ENCODE measurements at regions not wholly inside any gene's neighbourhood (a gene's known extent, or its start where the extent isn't known, plus 50 kb on each side); places are given as distances from the start of the nearest gene placed in this dataset.

DNA sequence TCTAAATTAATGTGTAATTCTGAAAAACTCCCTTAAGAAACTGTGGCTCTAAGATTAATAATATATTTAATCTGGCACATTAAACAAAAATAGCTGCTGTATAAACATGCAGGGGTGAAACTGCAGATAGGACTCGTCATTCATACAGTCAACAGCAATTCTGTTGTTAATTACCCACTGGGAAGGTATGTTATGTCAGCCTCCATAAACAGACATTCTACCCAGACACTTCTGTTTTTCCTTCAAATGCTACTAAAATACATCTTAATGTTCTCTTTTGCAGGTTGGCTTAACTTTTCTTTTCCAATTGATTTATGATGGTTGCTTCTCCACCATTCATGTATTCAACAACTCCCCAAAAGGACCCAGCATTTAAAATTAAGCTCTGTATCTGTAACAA, 165.6 kb downstream of the SIPA1L2 start:
- TF ChIP-seq, protein P1, sequence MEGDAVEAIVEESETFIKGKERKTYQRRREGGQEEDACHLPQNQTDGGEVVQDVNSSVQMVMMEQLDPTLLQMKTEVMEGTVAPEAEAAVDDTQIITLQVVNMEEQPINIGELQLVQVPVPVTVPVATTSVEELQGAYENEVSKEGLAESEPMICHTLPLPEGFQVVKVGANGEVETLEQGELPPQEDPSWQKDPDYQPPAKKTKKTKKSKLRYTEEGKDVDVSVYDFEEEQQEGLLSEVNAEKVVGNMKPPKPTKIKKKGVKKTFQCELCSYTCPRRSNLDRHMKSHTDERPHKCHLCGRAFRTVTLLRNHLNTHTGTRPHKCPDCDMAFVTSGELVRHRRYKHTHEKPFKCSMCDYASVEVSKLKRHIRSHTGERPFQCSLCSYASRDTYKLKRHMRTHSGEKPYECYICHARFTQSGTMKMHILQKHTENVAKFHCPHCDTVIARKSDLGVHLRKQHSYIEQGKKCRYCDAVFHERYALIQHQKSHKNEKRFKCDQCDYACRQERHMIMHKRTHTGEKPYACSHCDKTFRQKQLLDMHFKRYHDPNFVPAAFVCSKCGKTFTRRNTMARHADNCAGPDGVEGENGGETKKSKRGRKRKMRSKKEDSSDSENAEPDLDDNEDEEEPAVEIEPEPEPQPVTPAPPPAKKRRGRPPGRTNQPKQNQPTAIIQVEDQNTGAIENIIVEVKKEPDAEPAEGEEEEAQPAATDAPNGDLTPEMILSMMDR (IDR thresholded peaks at IDR 0.05; ENCODE audit: control extremely low read depth, extremely low read depth, low read depth, missing control alignments), result no peak
- ChIA-PET CTCF (no interaction called here), POLR2A (no interaction called here)
- DNase-seq (ENCODE audit: extremely low spot score), result no peak

DNA sequence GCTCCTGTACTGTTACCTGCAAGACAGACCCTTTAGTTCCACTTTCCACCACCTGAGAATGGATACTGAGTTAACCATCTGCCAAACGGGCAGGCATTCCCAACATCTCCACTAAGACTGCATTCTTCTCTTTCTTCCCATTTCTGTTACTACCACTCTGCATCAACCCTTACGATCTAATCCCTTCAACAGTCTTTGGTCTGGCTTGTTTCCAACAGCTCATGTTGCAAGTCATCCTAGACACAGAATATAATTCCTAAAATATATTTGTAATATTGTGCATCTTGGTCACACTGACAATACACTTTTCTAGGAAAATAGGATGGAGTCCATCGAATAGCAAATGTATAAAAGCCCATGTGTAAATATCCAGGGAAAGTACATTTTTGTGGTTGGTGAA, 166.7 kb downstream of the SIPA1L2 start:
- ChIA-PET POLR2A (no interaction called here), CTCF (no interaction called here)
- no peak for DNase-seq (ENCODE audit: extremely low spot score)
- TF ChIP-seq, protein P1 (IDR thresholded peaks at IDR 0.05; ENCODE audit: control extremely low read depth, extremely low read depth, low read depth, missing control alignments), result no peak

DNA sequence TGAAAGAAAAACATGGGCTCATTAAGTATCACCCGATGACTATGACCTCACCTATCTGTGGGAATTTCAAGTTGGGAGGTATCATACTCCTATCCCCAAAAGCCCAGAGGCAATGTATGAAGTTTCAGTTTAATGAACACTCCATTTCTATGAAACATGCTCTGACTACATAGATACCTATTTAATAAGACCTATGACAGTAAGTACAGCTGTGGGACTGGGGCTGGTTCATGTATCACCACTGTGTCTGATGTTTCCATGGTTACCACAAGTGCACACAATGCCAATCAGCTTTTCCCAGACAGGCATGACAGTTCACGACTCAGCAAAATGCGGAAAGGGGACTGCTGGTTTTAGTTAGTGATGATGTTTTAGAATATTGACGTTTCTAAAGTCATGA, 167.7 kb downstream of the SIPA1L2 start:
- TF ChIP-seq, protein P1 (IDR thresholded peaks at IDR 0.05; ENCODE audit: control extremely low read depth, extremely low read depth, low read depth, missing control alignments), result no peak
- ChIA-PET POLR2A (no interaction called here), CTCF (no interaction called here)
- DNase-seq (ENCODE audit: extremely low spot score), result no peak

DNA sequence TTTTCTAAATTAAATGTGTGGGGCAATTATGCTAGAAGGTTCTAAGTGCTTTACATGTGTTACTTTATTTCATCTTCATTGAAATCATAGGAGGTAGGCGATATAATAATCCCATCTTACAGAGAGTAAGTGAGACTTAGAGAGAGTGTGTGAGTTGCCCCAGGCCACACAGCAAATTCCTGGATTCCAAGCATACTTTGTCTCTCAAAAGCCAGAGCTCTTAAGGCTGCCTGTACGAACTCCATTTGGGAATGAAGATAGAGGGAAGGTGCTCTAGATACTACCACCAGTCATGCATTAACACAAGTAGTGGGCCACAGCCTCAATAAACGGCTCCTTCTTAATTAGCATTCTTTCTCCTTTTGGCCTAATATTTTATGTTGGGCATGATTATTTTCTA, 170.1 kb downstream of the SIPA1L2 start:
- CTCF ChIA-PET, result no interaction called here
- TF ChIP-seq, protein P1 (IDR thresholded peaks at IDR 0.05; ENCODE audit: control extremely low read depth, extremely low read depth, low read depth, missing control alignments), result no peak
- no peak for DNase-seq (ENCODE audit: extremely low spot score)
- POLR2A ChIA-PET, result no interaction called here

DNA sequence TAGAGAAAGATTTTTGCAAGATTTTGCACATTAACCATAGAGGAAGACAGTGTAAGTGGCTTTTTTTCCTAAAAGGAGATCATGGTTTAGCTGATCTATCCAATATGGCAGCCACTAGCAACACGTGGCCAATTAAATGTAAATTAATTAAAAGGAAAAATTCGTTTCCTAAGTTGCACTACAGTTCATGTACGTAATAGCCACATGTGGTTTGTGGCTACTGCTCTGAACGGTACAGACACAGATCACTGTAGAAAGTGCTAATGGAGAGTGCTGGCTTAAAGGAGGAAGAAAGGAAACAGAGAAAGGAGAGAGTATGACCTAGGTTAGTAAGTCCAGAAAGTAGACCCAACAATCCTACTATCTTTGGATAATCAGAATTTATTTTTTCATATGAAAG, 170.8 kb downstream of the SIPA1L2 start:
- ChIA-PET CTCF (no interaction called here), POLR2A (no interaction called here)
- TF ChIP-seq, protein P1 (IDR thresholded peaks at IDR 0.05; ENCODE audit: control extremely low read depth, extremely low read depth, low read depth, missing control alignments), result no peak

DNA sequence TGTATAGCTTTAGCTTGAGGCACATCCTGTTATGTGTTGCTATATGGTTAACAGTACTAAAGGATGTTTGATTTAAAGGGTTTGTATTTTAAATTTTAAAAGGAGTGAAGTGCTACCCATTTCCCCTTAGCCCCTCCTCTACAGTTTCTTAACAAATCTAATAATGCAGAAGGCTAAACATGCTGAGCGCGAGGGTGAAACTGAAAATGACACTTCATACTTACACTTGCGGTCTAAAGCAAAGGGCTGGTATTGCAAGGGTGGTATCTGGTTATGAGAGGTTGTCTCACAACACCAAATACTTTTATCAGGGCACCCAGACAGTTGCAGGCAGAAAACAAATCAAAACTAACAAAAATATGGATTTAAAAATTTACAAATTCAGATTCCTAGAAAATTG, 172.3 kb downstream of the SIPA1L2 start:
- POLR2A ChIA-PET, result no interaction called here
- no peak for DNase-seq (ENCODE audit: extremely low spot score)
- TF ChIP-seq, protein P1 (IDR thresholded peaks at IDR 0.05; ENCODE audit: control extremely low read depth, extremely low read depth, low read depth, missing control alignments), result no peak
- CTCF ChIA-PET, result no interaction called here

More for the DNA sequence above, 170.8 kb downstream of the SIPA1L2 start:
- DNase-seq (ENCODE audit: extremely low spot score), result no peak

DNA sequence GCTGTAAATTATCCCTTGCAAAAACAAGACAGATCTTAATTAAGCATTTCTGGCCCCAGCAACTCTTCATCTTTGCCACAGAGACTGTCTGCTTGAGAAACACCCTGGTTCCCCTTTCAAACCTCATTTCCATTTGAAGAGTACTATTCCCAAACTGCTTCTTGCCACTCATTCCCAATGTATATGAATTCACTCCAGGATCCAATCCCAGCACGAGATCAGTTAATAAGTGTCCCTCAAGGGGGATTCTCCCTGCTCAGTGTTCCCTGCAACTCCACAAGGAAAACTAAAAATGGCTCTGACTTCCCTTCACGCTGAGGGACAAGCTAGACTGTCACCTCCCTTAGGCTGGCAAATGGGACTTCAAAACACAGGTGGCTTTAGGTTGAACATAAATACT, 173.2 kb downstream of the SIPA1L2 start:
- ChIA-PET POLR2A (no interaction called here), CTCF (no interaction called here)
- no peak for DNase-seq (ENCODE audit: extremely low spot score)
- TF ChIP-seq, protein P1 (IDR thresholded peaks at IDR 0.05; ENCODE audit: control extremely low read depth, extremely low read depth, low read depth, missing control alignments), result no peak

All from GM10248 (cell line).